ENCODE measurements at regions not wholly inside any gene's neighbourhood (a gene's known extent, or its start where the extent isn't known, plus 50 kb on each side); places are given as distances from the start of the nearest gene placed in this dataset.
"Not testable (repeated sequence)": the region's sequence is repeated elsewhere in the genome, so short reads cannot be mapped to it uniquely, and the experiment has no call there.

DNA sequence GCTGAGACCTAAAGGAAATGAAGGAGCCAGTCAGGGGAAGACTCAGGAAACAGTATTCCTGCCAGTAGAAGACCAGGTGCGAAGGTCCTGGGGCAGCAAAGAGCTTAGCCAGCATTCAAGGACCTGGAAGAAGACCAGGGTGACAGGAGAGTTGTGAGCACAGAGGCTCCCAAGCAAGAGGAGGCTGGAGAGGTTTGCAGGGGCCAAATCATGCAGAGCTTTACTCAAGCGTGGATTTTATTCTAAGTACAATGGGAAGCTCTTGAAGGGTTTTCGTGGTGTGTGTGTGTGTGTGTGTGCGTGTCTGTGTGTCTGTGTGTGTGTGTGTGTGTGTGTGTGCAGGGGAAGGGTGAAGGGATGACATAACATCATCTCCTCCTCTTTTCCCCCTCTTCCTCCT lies 200.7 kb upstream of the IRF2BP2 start:
- TF ChIP-seq, protein P1, sequence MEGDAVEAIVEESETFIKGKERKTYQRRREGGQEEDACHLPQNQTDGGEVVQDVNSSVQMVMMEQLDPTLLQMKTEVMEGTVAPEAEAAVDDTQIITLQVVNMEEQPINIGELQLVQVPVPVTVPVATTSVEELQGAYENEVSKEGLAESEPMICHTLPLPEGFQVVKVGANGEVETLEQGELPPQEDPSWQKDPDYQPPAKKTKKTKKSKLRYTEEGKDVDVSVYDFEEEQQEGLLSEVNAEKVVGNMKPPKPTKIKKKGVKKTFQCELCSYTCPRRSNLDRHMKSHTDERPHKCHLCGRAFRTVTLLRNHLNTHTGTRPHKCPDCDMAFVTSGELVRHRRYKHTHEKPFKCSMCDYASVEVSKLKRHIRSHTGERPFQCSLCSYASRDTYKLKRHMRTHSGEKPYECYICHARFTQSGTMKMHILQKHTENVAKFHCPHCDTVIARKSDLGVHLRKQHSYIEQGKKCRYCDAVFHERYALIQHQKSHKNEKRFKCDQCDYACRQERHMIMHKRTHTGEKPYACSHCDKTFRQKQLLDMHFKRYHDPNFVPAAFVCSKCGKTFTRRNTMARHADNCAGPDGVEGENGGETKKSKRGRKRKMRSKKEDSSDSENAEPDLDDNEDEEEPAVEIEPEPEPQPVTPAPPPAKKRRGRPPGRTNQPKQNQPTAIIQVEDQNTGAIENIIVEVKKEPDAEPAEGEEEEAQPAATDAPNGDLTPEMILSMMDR (conservative IDR thresholded peaks at IDR 0.05; ENCODE audit: low read depth, low read length) = not testable (repeated sequence)
- TF ChIP-seq EZH2 (IDR thresholded peaks at IDR 0.05; ENCODE audit: borderline replicate concordance, low read depth, low read length, poor library complexity, severe bottlenecking) = not testable (repeated sequence)
